Epithelial cell of proximal tubule (primary cell): ENCODE measurements at regions not wholly inside any gene's neighbourhood (a gene's known extent, or its start where the extent isn't known, plus 50 kb on each side); places are given as distances from the start of the nearest gene placed in this dataset.

Experiments used
- DNase-seq: peaks from one replicate; pipeline ENCODE4 v3.0.0-alpha.2; 2011; ENCODE audit warnings: low read depth
- H3K4me3 ChIP-seq: 2 replicates; pipeline ENCODE4 v1.5.1; 2011; ENCODE audit warnings: low read depth, mild to moderate bottlenecking, low read length
- CTCF ChIP-seq: conservative IDR thresholded peaks from 2 replicates; pipeline ENCODE4 v1.5.1; 2012; ENCODE audit warnings: low read depth, mild to moderate bottlenecking, low read length

DNA sequence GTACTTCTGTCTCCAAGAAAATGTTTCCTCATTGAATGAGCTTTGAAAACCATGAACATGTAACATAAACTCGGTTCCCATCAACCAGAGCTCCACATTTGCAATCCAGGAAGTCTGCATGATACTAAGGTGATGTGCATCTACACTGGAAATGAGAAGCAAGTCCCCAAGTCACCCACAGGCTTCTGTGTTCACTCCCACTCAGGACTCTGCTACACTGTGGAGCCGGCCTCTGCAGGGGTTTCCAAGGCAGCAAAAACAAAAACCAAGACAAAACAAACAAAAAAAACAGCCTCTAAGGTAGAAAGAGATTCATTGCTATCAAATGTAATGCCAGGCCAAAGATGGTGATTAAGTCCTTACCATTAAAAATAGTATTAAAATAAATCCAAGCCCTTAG, 593.7 kb downstream of the IRX1 start:
- no peak overlapping the region for H3K4me3 ChIP-seq
- no peak for DNase-seq
- TF ChIP-seq CTCF = no peak

DNA sequence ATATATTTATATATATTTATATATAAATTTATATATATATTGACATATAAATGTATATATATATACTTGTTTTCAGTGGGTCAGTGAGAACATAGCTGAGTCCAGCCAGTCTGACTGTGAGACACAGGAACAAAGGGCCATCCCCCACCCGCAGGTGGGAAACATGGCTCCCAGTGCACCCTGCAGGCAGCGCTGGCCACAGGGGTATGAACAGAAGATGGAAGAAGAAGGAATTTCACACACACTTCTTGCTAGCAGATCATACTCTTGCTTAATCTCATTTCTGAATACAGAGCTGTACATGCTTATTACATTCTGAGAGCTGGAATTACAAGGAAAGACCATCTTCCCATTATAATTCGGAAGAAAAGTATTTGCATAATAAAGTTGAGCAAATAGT, 595.4 kb downstream of the IRX1 start:
- no peak for TF ChIP-seq CTCF
- no peak for DNase-seq
- no peak overlapping the region for H3K4me3 ChIP-seq

DNA sequence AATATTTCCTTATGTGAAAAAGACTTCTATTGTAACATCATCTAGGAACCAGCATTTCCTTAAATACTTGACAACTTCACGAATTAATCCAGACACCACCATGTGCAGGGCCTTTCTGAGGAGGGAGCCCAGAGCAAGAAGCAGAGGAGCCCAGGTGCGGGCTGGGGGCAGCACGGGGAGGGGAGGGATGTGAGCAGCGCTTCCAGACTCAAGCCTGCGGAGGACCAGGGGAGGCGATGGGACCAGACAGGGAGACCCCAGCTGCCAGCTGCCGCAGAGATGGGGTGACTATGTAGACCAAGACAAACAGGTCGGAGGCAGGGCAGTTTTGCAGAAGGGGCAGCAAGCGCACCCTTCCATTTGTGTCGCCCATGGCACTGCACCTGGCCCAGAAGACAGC, 596.1 kb downstream of the IRX1 start:
- no peak for DNase-seq
- no peak overlapping the region for H3K4me3 ChIP-seq
- no peak for TF ChIP-seq CTCF

GRCh38 chr5:4192111-4192510, 596.5 kb downstream of the IRX1 start:
- no peak for DNase-seq
- no peak overlapping the region for H3K4me3 ChIP-seq
- no peak for TF ChIP-seq CTCF

- H3K4me3 ChIP-seq = no peak overlapping the region
- no peak for DNase-seq
- TF ChIP-seq CTCF = no peak
These were observed 601.1 kb downstream of the IRX1 start for GRCh38 chr5:4196744-4197143.

GRCh38 chr5:4197151-4197550, 601.5 kb downstream of the IRX1 start:
- no peak overlapping the region for H3K4me3 ChIP-seq
- no peak for DNase-seq
- TF ChIP-seq CTCF = no peak

- DNase-seq = no peak
- no peak overlapping the region for H3K4me3 ChIP-seq
- no peak for TF ChIP-seq CTCF
These were observed 602.8 kb downstream of the IRX1 start for GRCh38 chr5:4198461-4198860.
